HUES6 (cell line): ENCODE measurements at regions not wholly inside any gene's neighbourhood (a gene's known extent, or its start where the extent isn't known, plus 50 kb on each side); places are given as distances from the start of the nearest gene placed in this dataset.
"Not testable (repeated sequence)": the region's sequence is repeated elsewhere in the genome, so short reads cannot be mapped to it uniquely, and the experiment has no call there.

ENCODE experiments used
- H3K27ac ChIP-seq: 2 replicates; pipeline ENCODE4 v1.7.0; 2013; ENCODE audit warnings: low read depth, mild to moderate bottlenecking, low read length, inconsistent platforms
- H3K27me3 ChIP-seq: 2 replicates; pipeline ENCODE4 v1.6.1; 2013; ENCODE audit warnings: low read length; ENCODE audit not compliant: control insufficient read depth, insufficient read depth
- H3K36me3 ChIP-seq: 2 replicates; pipeline ENCODE4 v1.6.1; 2013; ENCODE audit warnings: low read length; ENCODE audit not compliant: control insufficient read depth, insufficient read depth
- H3K4me1 ChIP-seq: 2 replicates; pipeline ENCODE4 v1.6.1; 2013; ENCODE audit warnings: low read length; ENCODE audit not compliant: control insufficient read depth, insufficient read depth
- H3K4me3 ChIP-seq: 2 replicates; pipeline ENCODE4 v1.5.1; 2013; ENCODE audit warnings: low read depth, low read length
- H3K9ac ChIP-seq: one replicate; pipeline ENCODE4 v1.6.1; 2013; ENCODE audit warnings: mild to moderate bottlenecking, low read length
- H3K9me3 ChIP-seq: 2 replicates; pipeline ENCODE4 v1.6.1; 2013; ENCODE audit warnings: low read depth, low read length; ENCODE audit not compliant: control insufficient read depth, insufficient read depth

- Histone ChIP-seq H3K9me3 (peaks cover 24% of the 10 kb centered on the region), H3K27me3 (no peaks in the 10 kb centered on the region)
These were observed 50.5 kb upstream of the OTOS start for GRCh38 chr2:240191001-240191400.

GRCh38 chr2:240192661-240193060, 52.2 kb upstream of the OTOS start:
- no peak overlapping the region for H3K9ac ChIP-seq
- no peak overlapping the region for H3K4me3 ChIP-seq
- no peaks in the 10 kb centered on the region for H3K27me3 ChIP-seq
- no peaks in the 10 kb centered on the region for H3K4me1 ChIP-seq
- H3K36me3 ChIP-seq, result no peaks in the 10 kb centered on the region
- peaks cover 16% of the 10 kb centered on the region for H3K9me3 ChIP-seq
- no peak overlapping the region for H3K27ac ChIP-seq

More at GRCh38 chr2:240191001-240191400, 50.5 kb upstream of the OTOS start:
- H3K27ac ChIP-seq, result no peak overlapping the region
- H3K36me3 ChIP-seq, result no peaks in the 10 kb centered on the region
- H3K9ac ChIP-seq, result no peak overlapping the region
- H3K4me1 ChIP-seq, result no peaks in the 10 kb centered on the region
- no peak overlapping the region for H3K4me3 ChIP-seq

DNA sequence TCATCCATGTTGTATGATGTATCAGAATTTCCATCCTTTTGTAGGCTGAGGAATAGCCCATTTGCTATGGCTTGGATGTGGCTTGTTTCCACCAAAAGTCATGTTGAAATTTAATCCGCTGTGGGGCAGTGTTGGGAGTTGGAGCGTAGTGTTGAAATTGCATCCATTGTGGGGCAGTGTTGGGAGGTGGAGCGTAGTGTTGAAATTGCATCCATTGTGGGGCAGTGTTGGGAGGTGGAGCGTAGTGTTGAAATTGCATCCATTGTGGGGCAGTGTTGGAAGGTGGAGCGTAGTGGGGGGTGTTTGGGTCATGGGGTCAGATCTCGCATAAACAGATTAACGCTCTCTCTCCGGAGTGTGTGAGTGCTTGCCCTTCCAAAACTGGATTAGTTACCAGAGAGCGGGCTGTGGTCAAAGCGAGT, 53.9 kb upstream of the OTOS start:
- not testable (repeated sequence) for H3K9ac ChIP-seq, H3K9me3 ChIP-seq, H3K27ac ChIP-seq, H3K27me3 ChIP-seq, H3K4me3 ChIP-seq, H3K36me3 ChIP-seq, H3K4me1 ChIP-seq

- Histone ChIP-seq H3K9me3 (peaks cover 6% of the 10 kb centered on the region; the same call in 1 of the 2 replicates), H3K36me3 (no peaks in the 10 kb centered on the region), H3K27me3 (no peaks in the 10 kb centered on the region), H3K4me3 (no peak overlapping the region), H3K9ac (no peak overlapping the region), H3K4me1 (no peaks in the 10 kb centered on the region), H3K27ac (no peak overlapping the region)
These were observed 54.9 kb upstream of the OTOS start for GRCh38 chr2:240195316-240195861.

DNA sequence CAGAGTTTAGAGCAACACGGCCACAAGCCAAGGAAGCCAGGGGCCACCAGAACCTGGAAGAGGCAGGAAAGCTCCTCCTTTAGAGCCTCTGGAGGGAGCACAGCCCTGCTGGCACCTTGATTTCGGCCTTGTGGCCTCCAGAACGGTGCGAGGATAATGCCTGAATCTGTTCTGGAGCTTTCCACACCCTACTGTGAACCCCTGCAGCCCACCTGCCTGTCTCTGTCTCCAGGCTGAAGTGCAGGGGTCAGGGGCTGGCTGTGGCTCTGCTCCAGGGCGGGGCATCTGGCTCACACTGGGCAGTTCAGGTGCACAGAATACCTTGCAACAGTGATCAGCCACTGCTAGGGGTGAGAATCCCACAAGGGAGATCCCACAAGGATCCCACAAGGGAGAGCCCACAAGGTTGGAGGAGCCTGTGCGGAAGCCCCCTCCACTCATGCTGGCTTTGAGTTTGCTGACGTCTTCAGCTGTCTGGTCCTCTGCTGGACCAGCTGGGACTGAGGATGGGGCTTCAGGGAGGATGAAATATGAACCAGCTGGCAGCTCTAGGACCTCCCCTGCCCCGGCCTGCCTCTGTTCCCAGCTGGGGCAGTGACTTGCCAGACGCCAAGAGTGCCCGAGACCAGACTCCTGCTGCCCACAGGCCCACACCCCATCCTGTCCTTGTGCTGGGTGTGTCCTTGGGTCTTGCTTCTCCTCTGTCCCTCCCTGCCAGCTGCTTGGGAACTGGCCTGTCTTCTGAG, 56.4 kb upstream of the OTOS start:
- Histone ChIP-seq H3K9ac (no peak overlapping the region), H3K9me3 (peaks cover 6% of the 10 kb centered on the region; the same call in 1 of the 2 replicates), H3K27ac (no peak overlapping the region), H3K36me3 (no peaks in the 10 kb centered on the region), H3K27me3 (no peaks in the 10 kb centered on the region), H3K4me1 (no peaks in the 10 kb centered on the region), H3K4me3 (no peak overlapping the region)

- Histone ChIP-seq H3K27me3 (no peaks in the 10 kb centered on the region), H3K36me3 (no peaks in the 10 kb centered on the region), H3K4me1 (no peaks in the 10 kb centered on the region), H3K27ac (no peak overlapping the region), H3K9me3 (peaks cover 6% of the 10 kb centered on the region; the same call in 1 of the 2 replicates), H3K4me3 (no peak overlapping the region), H3K9ac (no peak overlapping the region)
These were observed 57.1 kb upstream of the OTOS start for GRCh38 chr2:240197462-240198139.

DNA sequence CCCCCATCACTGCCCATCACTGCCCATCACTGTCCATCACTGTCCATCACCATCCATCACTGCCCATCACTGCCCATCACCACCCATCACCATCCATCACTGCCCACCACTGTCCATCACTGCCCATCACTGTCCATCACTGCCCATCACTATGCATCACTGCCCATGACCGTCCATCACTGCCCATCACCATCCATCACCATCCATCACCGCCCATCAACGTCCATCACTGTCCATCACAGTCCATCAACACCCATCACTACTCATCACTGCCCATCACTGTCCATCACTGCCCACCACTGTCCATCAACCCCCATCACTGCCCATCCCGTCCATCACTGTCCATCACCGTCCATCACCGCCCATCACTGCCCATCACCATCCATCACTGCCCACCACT, 57.8 kb upstream of the OTOS start:
- Histone ChIP-seq H3K27me3 (no peaks in the 10 kb centered on the region), H3K36me3 (no peaks in the 10 kb centered on the region)

DNA sequence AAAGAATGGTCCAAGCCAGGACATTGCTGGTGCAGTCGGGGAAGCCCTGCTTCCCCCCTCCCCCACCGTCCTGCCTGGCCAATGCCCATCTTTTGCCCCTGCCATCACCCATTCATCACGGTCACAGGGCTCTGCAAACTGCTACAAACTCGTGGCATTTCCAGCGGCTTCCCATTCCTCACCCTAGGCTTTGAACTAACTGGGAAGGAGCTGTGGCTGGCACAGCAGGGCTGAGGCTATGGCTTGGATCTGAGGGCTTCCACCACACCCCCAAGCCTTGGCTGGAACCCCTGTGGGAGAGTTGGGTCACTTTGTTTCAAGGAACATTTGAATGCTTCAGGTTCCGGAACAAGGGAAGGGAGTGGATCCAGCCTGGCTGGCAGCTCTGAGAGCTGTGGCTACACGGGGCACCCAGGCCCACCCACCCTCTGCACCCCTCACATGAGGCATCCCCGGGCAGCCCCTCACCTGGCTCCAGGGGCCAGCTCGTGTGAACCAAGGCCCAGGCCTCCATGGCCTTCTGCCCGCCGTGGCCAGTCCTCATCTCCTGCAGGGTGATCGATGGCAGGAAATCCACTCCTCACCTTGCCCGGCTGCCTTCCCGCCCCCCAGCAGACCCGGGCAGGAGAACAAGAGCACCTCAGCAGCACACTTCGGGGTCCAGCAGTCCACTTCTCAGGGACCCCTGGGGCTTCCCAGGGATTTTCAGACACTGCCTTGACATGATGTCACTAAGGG, 58.8 kb upstream of the OTOS start:
- H3K36me3 ChIP-seq, result no peaks in the 10 kb centered on the region
- H3K4me1 ChIP-seq, result no peaks in the 10 kb centered on the region
- H3K27me3 ChIP-seq, result no peaks in the 10 kb centered on the region
- no peak overlapping the region for H3K9ac ChIP-seq
- no peak overlapping the region for H3K27ac ChIP-seq
- no peak overlapping the region for H3K4me3 ChIP-seq
- H3K9me3 ChIP-seq, result peaks cover 6% of the 10 kb centered on the region; the same call in 1 of the 2 replicates

More for the DNA sequence above, 57.8 kb upstream of the OTOS start:
- Histone ChIP-seq H3K9me3 (peaks cover 6% of the 10 kb centered on the region; the same call in 1 of the 2 replicates), H3K9ac (no peak overlapping the region), H3K4me3 (no peak overlapping the region), H3K27ac (no peak overlapping the region), H3K4me1 (no peaks in the 10 kb centered on the region)

DNA sequence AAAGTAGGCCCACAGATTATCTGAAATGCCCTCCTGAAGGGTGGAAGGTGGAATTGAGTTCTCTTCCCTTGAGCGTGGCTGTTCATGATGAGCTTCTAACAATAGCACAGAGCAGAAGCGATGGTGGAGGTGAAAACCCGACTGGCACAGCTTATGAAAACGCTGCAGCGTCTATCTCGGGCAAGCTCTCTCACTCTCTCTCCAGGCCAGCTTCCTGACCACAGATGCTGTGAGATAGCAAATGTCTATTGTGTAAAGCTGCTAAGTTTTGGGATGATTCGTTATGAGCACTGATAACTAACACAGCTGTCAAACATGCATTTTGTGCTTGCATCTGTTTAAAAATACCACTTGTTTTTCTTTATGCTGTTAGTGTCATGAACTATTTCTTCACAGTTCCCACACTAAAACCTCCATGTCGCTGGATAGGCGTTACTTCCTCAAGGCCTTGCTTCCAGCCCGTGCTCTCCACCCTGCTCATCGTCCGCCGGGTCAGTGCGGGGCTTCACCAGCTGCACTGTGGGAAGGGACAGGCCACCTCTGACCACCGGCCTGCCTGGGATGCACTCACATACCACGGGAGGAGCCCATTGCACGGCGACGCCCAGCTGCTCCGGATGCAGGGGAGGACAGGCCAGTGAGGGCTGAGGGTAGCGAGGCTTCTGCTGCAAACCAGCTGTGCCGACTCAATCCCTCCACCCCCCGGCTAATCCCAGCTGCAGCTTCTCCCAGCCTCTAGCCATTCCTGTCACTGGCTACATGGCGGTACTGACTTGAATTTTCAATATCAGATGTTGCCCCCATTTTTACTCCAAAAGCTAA, 60.0 kb upstream of the OTOS start:
- Histone ChIP-seq H3K9me3 (peaks cover 6% of the 10 kb centered on the region; the same call in 1 of the 2 replicates), H3K9ac (no peak overlapping the region), H3K36me3 (no peaks in the 10 kb centered on the region), H3K4me3 (no peak overlapping the region), H3K27me3 (no peaks in the 10 kb centered on the region), H3K4me1 (peaks cover 8% of the 10 kb centered on the region; the same call in 1 of the 2 replicates), H3K27ac (no peak overlapping the region)

DNA sequence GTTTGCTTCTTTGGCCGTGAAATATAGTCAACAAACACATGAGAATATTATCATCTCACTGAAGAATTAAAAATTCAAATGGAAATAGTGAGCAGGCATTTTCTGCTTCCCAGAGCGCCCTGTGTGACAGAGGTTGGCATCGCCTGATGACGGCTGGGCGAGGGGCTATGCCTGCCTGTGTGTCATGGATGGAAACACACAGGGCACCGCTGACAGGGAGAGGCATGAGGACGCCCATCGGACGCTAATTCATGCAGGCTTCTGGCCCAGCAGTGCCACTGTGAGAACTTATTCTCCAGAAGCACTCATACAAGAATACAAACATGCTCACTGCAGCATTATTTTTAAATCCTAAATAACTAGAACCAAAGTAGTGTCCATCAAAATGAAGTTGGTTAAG, 61.4 kb upstream of the OTOS start:
- Histone ChIP-seq H3K9ac (no peak overlapping the region), H3K4me3 (no peak overlapping the region)

More for the DNA sequence above, 61.4 kb upstream of the OTOS start:
- Histone ChIP-seq H3K27ac (no peak overlapping the region), H3K36me3 (no peaks in the 10 kb centered on the region), H3K4me1 (peaks cover 8% of the 10 kb centered on the region; the same call in 1 of the 2 replicates), H3K27me3 (no peaks in the 10 kb centered on the region), H3K9me3 (peaks cover 6% of the 10 kb centered on the region; the same call in 1 of the 2 replicates)
